Skeletal muscle satellite cell (primary cell): ENCODE measurements at regions not wholly inside any gene's neighbourhood (a gene's known extent, or its start where the extent isn't known, plus 50 kb on each side); places are given as distances from the start of the nearest gene placed in this dataset.

Experiments used
- H3K27me3 ChIP-seq: 2 replicates; pipeline ENCODE4 v1.7.0; 2013; ENCODE audit warnings: low read length; ENCODE audit not compliant: control insufficient read depth, insufficient read depth
- H3K36me3 ChIP-seq: 2 replicates; pipeline ENCODE4 v1.7.0; 2013; ENCODE audit warnings: mild to moderate bottlenecking, control low read depth, low read length; ENCODE audit not compliant: insufficient read depth
- H3K4me1 ChIP-seq: 2 replicates; pipeline ENCODE4 v1.7.0; 2013; ENCODE audit warnings: low read length; ENCODE audit not compliant: control insufficient read depth, insufficient read depth
- H3K4me2 ChIP-seq: 2 replicates; pipeline ENCODE4 v1.7.0; 2013; ENCODE audit warnings: mild to moderate bottlenecking, low read length
- H3K4me3 ChIP-seq: 2 replicates; pipeline ENCODE4 v1.7.0; 2013; ENCODE audit warnings: low read length
- H3K9ac ChIP-seq: 2 replicates; pipeline ENCODE4 v1.7.0; 2013; ENCODE audit warnings: mild to moderate bottlenecking, low read depth, low read length, moderate library complexity
- H3K9me3 ChIP-seq: replicated peaks from 2 replicates; pipeline ENCODE4 v1.7.0; 2013; ENCODE audit warnings: mild to moderate bottlenecking, control low read depth, low read length

GRCh38 chr2:176657393-176657792, 388.2 kb downstream of the MTX2 start:
- no peaks in the 10 kb centered on the region for H3K36me3 ChIP-seq
- no peaks in the 10 kb centered on the region for H3K9me3 ChIP-seq
- peaks cover 3% of the 10 kb centered on the region for H3K27me3 ChIP-seq
- no peak overlapping the region for H3K4me2 ChIP-seq
- H3K4me3 ChIP-seq, result no peak overlapping the region
- no peak overlapping the region for H3K9ac ChIP-seq
- H3K4me1 ChIP-seq, result peaks cover 7% of the 10 kb centered on the region

GRCh38 chr2:176658708-176659107, 389.5 kb downstream of the MTX2 start:
- Histone ChIP-seq H3K4me2 (no peak overlapping the region), H3K36me3 (no peaks in the 10 kb centered on the region), H3K27me3 (peaks cover 5% of the 10 kb centered on the region), H3K4me3 (no peak overlapping the region), H3K4me1 (peaks cover 4% of the 10 kb centered on the region), H3K9me3 (no peaks in the 10 kb centered on the region), H3K9ac (no peak overlapping the region)

GRCh38 chr2:176662753-176663152, 393.5 kb downstream of the MTX2 start:
- Histone ChIP-seq H3K36me3 (no peaks in the 10 kb centered on the region), H3K27me3 (peaks cover 8% of the 10 kb centered on the region), H3K4me2 (no peak overlapping the region), H3K9me3 (no peaks in the 10 kb centered on the region), H3K4me1 (no peaks in the 10 kb centered on the region), H3K9ac (no peak overlapping the region), H3K4me3 (no peak overlapping the region)

- H3K9me3 ChIP-seq, result no peaks in the 10 kb centered on the region
- H3K4me3 ChIP-seq, result no peak overlapping the region
- peaks cover 6% of the 10 kb centered on the region for H3K27me3 ChIP-seq
- no peaks in the 10 kb centered on the region for H3K4me1 ChIP-seq
- H3K9ac ChIP-seq, result no peak overlapping the region
- H3K36me3 ChIP-seq, result no peaks in the 10 kb centered on the region
- H3K4me2 ChIP-seq, result no peak overlapping the region
These were observed 395.2 kb downstream of the MTX2 start for GRCh38 chr2:176664478-176664877.

- Histone ChIP-seq H3K4me3 (no peak overlapping the region), H3K4me2 (no peak overlapping the region), H3K9me3 (no peaks in the 10 kb centered on the region), H3K4me1 (no peaks in the 10 kb centered on the region), H3K27me3 (peaks cover 6% of the 10 kb centered on the region), H3K9ac (no peak overlapping the region), H3K36me3 (no peaks in the 10 kb centered on the region)
These were observed 395.8 kb downstream of the MTX2 start for GRCh38 chr2:176665086-176665485.

- Histone ChIP-seq H3K4me2 (no peak overlapping the region), H3K27me3 (peaks cover 4% of the 10 kb centered on the region), H3K9me3 (no peaks in the 10 kb centered on the region), H3K36me3 (no peaks in the 10 kb centered on the region), H3K9ac (no peak overlapping the region), H3K4me1 (no peaks in the 10 kb centered on the region), H3K4me3 (no peak overlapping the region)
These were observed 399.7 kb downstream of the MTX2 start for GRCh38 chr2:176668912-176669311.

- Histone ChIP-seq H3K4me2 (no peak overlapping the region), H3K4me3 (no peak overlapping the region), H3K9me3 (no peaks in the 10 kb centered on the region), H3K4me1 (no peaks in the 10 kb centered on the region), H3K36me3 (no peaks in the 10 kb centered on the region), H3K9ac (no peak overlapping the region), H3K27me3 (peaks cover 4% of the 10 kb centered on the region)
These were observed 400.3 kb downstream of the MTX2 start for GRCh38 chr2:176669398-176670174.

- H3K27me3 ChIP-seq, result no peaks in the 10 kb centered on the region
These were observed 406.2 kb downstream of the MTX2 start for GRCh38 chr2:176675271-176675949.

GRCh38 chr2:176677746-176678265, 408.6 kb downstream of the MTX2 start:
- Histone ChIP-seq H3K4me3 (no peak overlapping the region), H3K4me2 (no peak overlapping the region), H3K36me3 (no peaks in the 10 kb centered on the region), H3K9ac (no peak overlapping the region), H3K27me3 (no peaks in the 10 kb centered on the region), H3K4me1 (no peaks in the 10 kb centered on the region), H3K9me3 (no peaks in the 10 kb centered on the region)

More at GRCh38 chr2:176675271-176675949, 406.2 kb downstream of the MTX2 start:
- Histone ChIP-seq H3K9me3 (no peaks in the 10 kb centered on the region), H3K4me2 (no peak overlapping the region), H3K4me1 (no peaks in the 10 kb centered on the region), H3K9ac (no peak overlapping the region), H3K36me3 (no peaks in the 10 kb centered on the region), H3K4me3 (no peak overlapping the region)

GRCh38 chr2:176678571-176678970, 409.3 kb downstream of the MTX2 start:
- no peak overlapping the region for H3K4me2 ChIP-seq

GRCh38 chr2:176679061-176679669, 409.9 kb downstream of the MTX2 start:
- Histone ChIP-seq H3K9me3 (no peaks in the 10 kb centered on the region), H3K36me3 (no peaks in the 10 kb centered on the region), H3K9ac (no peak overlapping the region), H3K4me2 (no peak overlapping the region), H3K27me3 (no peaks in the 10 kb centered on the region), H3K4me1 (no peaks in the 10 kb centered on the region), H3K4me3 (no peak overlapping the region)

More at GRCh38 chr2:176678571-176678970, 409.3 kb downstream of the MTX2 start:
- Histone ChIP-seq H3K4me1 (no peaks in the 10 kb centered on the region), H3K36me3 (no peaks in the 10 kb centered on the region), H3K9me3 (no peaks in the 10 kb centered on the region), H3K9ac (no peak overlapping the region), H3K4me3 (no peak overlapping the region), H3K27me3 (no peaks in the 10 kb centered on the region)
